ENCODE measurements at regions not wholly inside any gene's neighbourhood (a gene's known extent, or its start where the extent isn't known, plus 50 kb on each side); places are given as distances from the start of the nearest gene placed in this dataset.
"Not testable (repeated sequence)": the region's sequence is repeated elsewhere in the genome, so short reads cannot be mapped to it uniquely, and the experiment has no call there.

GRCh38 chr2:2455151-2455550 lies 124.1 kb upstream of the MYT1L start:
- no peaks in the 10 kb centered on the region for H3K9me3 ChIP-seq
- no peaks in the 10 kb centered on the region for H3K27me3 ChIP-seq
- DNase-seq (ENCODE audit: low spot score in 2 of 2), result no peak
- no peaks in the 10 kb centered on the region for H3K36me3 ChIP-seq
- TF ChIP-seq CTCF (IDR thresholded peaks at IDR 0.05), result no peak
- no peak overlapping the region for H3K4me3 ChIP-seq
- H3K27ac ChIP-seq, result no peak overlapping the region
- no peaks in the 10 kb centered on the region for H3K4me1 ChIP-seq
- intact Hi-C loops (cut with DNase I), result no loop called here

GRCh38 chr2:2452961-2453360 lies 121.9 kb upstream of the MYT1L start:
- H3K9me3 ChIP-seq, result no peaks in the 10 kb centered on the region
- H3K27ac ChIP-seq, result no peak overlapping the region
- intact Hi-C loops (cut with DNase I), result no loop called here
- H3K27me3 ChIP-seq, result no peaks in the 10 kb centered on the region
- H3K4me1 ChIP-seq, result no peaks in the 10 kb centered on the region
- no peak overlapping the region for H3K4me3 ChIP-seq
- no peaks in the 10 kb centered on the region for H3K36me3 ChIP-seq
- DNase-seq (ENCODE audit: low spot score in 2 of 2), result no peak
- TF ChIP-seq CTCF (IDR thresholded peaks at IDR 0.05), result no peak

- not testable (repeated sequence) for DNase-seq (ENCODE audit: low spot score in 2 of 2)
Observed at GRCh38 chr2:2451275-2451674, 120.2 kb upstream of the MYT1L start.

GRCh38 chr2:2448178-2448577 lies 117.1 kb upstream of the MYT1L start:
- H3K4me1 ChIP-seq, result no peaks in the 10 kb centered on the region
- H3K27ac ChIP-seq, result no peak overlapping the region
- H3K9me3 ChIP-seq, result no peaks in the 10 kb centered on the region
- no peak overlapping the region for H3K4me3 ChIP-seq
- no peak for TF ChIP-seq CTCF (IDR thresholded peaks at IDR 0.05)
- intact Hi-C loops (cut with DNase I), result no loop called here
- no peaks in the 10 kb centered on the region for H3K36me3 ChIP-seq
- no peak for DNase-seq (ENCODE audit: low spot score in 2 of 2)
- no peaks in the 10 kb centered on the region for H3K27me3 ChIP-seq

More at GRCh38 chr2:2451275-2451674, 120.2 kb upstream of the MYT1L start:
- H3K9me3 ChIP-seq; H3K4me3 ChIP-seq; H3K27ac ChIP-seq; H3K27me3 ChIP-seq; H3K4me1 ChIP-seq; H3K36me3 ChIP-seq; intact Hi-C loops (cut with DNase I): not testable (repeated sequence)

- no peak for DNase-seq (ENCODE audit: low spot score in 2 of 2)
- TF ChIP-seq CTCF (IDR thresholded peaks at IDR 0.05), result no peak
- Histone ChIP-seq H3K9me3 (no peaks in the 10 kb centered on the region), H3K4me3 (no peak overlapping the region), H3K27ac (no peak overlapping the region), H3K27me3 (no peaks in the 10 kb centered on the region), H3K36me3 (no peaks in the 10 kb centered on the region), H3K4me1 (no peaks in the 10 kb centered on the region)
- intact Hi-C loops (cut with DNase I), result no loop called here
Observed at GRCh38 chr2:2422621-2423020, 91.5 kb upstream of the MYT1L start.

- no peaks in the 10 kb centered on the region for H3K27me3 ChIP-seq
- H3K27ac ChIP-seq, result no peak overlapping the region
- no peaks in the 10 kb centered on the region for H3K36me3 ChIP-seq
- intact Hi-C loops (cut with DNase I), result no loop called here
- DNase-seq (ENCODE audit: low spot score in 2 of 2), result no peak
- no peaks in the 10 kb centered on the region for H3K4me1 ChIP-seq
- H3K4me3 ChIP-seq, result no peak overlapping the region
- no peak for TF ChIP-seq CTCF (IDR thresholded peaks at IDR 0.05)
- H3K9me3 ChIP-seq, result no peaks in the 10 kb centered on the region
Observed at GRCh38 chr2:2413525-2413924, 82.5 kb upstream of the MYT1L start.
